A673 (cell line): ENCODE measurements at regions not wholly inside any gene's neighbourhood (a gene's known extent, or its start where the extent isn't known, plus 50 kb on each side); places are given as distances from the start of the nearest gene placed in this dataset.

Experiments
- CTCF ChIP-seq: fragments of 300-800, 200-600 bp; sonication (generic); conservative IDR thresholded peaks from 2 replicates; pipeline ENCODE4 v1.5.1; 2017; ENCODE audit warnings: low read depth, mild to moderate bottlenecking, antibody characterized with exemption, low read length, moderate library complexity, mixed read lengths
- EZH2 ChIP-seq: fragments of 200-600 bp; sonication (generic); IDR thresholded peaks from 2 replicates; pipeline ENCODE4 v1.6.1; 2017; ENCODE audit warnings: borderline replicate concordance, low read depth, mild to moderate bottlenecking, mixed read lengths, antibody characterized with exemption, low read length; ENCODE audit not compliant: poor library complexity, severe bottlenecking

- no peak for TF ChIP-seq EZH2
- peak; percentile 59 for TF ChIP-seq CTCF
Observed at GRCh38 chr13:38223089-38223488, 126.6 kb upstream of the UFM1 start.
